ENCODE measurements at regions not wholly inside any gene's neighbourhood (a gene's known extent, or its start where the extent isn't known, plus 50 kb on each side); places are given as distances from the start of the nearest gene placed in this dataset.

DNA sequence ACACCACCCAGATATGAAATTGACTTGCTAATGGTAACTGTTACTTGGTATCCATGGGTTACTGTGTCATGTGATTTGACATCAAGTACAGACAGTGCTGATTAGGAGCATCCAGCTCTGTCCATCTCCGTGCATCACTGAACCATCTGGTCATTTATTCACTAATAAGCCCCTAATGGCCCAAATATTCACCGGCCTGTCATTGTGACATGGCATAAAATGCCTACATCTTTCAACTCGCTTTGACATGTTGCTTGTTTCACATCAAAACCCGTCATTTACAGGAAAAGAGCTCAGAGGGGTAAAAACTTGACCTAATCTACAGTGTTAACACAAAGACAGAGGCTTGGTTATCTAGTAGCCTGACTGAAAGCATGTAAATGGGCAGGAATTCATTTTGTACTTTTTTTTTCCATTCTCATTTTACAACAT, 308.9 kb upstream of the ATP5MC3 start:
- Histone ChIP-seq H3K4me3 (ENCODE audit: low read depth in 1 of 2, low read length in 2 of 2) (no peak overlapping the region), H3K27ac (ENCODE audit: low read length) (no peak overlapping the region), H3K9me3 (ENCODE audit: control insufficient read depth in 1 of 2, low read length in 2 of 2) (peaks cover 0 to 7% of the 10 kb centered on the region in 2 donors), H3K27me3 (ENCODE audit: low read depth, low read length) (no peaks in the 10 kb centered on the region), H3K4me1 (ENCODE audit: control insufficient read depth in 1 of 2, insufficient read depth in 2 of 2, low read length in 2 of 2) (no peaks in the 10 kb centered on the region), H3K36me3 (ENCODE audit: control insufficient read depth in 1 of 2, insufficient read depth in 2 of 2, low read length in 2 of 2) (no peaks in the 10 kb centered on the region)

DNA sequence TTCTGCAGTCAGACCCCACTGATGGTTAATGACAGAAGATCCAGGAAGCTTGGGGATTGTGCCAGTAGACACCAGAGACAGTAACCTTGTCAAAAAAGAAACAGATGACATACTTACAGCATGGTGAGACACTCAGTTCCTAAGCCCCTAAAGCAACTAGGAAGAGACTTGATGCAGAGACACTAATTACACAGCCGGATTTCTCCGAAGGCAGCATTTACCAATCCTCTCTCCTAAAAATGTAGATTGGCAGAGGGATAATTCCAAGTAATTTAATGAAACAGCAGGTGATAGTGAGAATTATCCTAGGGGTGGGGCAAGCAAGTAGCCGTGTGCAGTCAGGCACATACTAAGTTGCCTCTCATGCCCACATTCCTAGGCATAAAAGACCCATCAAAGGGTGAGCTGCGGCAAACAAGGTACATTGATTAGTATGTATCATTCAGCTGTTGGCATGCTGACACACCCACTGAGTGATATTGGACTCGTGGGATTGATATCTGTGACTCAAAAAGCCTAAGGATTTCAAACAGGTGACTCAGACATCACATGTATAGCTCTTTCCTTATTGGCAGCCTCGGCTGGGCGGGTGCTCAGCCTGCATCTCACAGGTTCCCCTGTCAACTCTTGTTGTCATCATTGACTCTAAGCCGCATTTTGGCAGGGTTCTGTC, 296.7 kb upstream of the ATP5MC3 start:
- Histone ChIP-seq H3K27me3 (ENCODE audit: low read depth, low read length) (no peaks in the 10 kb centered on the region), H3K36me3 (ENCODE audit: control insufficient read depth in 1 of 2, insufficient read depth in 2 of 2, low read length in 2 of 2) (no peaks in the 10 kb centered on the region)

DNA sequence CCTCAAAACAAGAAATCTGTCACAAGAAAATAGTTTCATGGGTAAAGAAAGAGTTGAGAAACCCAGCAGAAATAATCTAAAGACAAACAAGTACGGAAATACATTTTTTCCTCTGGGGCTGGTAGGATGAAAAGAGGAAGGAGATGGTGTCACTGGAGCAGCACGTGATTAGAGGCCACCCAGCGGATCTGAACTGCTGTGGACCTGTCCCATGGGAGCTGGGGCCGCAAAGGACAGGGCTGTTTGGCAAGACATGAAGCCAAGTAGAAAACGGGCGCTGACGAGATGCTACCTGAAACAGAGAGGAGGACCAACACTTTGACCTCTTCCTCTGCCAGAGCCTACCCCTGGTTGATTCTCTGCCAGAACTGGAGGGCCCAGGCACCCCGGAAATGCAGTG, 295.4 kb upstream of the ATP5MC3 start:
- Histone ChIP-seq H3K27me3 (ENCODE audit: low read depth, low read length) (no peaks in the 10 kb centered on the region), H3K4me3 (ENCODE audit: low read depth in 1 of 2, low read length in 2 of 2) (no peak overlapping the region), H3K9me3 (ENCODE audit: control insufficient read depth in 1 of 2, low read length in 2 of 2) (no peaks in the 10 kb centered on the region), H3K36me3 (ENCODE audit: control insufficient read depth in 1 of 2, insufficient read depth in 2 of 2, low read length in 2 of 2) (no peaks in the 10 kb centered on the region), H3K27ac (ENCODE audit: low read length) (no peak overlapping the region), H3K4me1 (ENCODE audit: control insufficient read depth in 1 of 2, insufficient read depth in 2 of 2, low read length in 2 of 2) (no peaks in the 10 kb centered on the region)

More for the DNA sequence above, 296.7 kb upstream of the ATP5MC3 start:
- H3K4me1 ChIP-seq (ENCODE audit: control insufficient read depth in 1 of 2, insufficient read depth in 2 of 2, low read length in 2 of 2) = no peaks in the 10 kb centered on the region
- no peak overlapping the region for H3K27ac ChIP-seq (ENCODE audit: low read length)
- no peaks in the 10 kb centered on the region for H3K9me3 ChIP-seq (ENCODE audit: control insufficient read depth in 1 of 2, low read length in 2 of 2)
- no peak overlapping the region for H3K4me3 ChIP-seq (ENCODE audit: low read depth in 1 of 2, low read length in 2 of 2)

DNA sequence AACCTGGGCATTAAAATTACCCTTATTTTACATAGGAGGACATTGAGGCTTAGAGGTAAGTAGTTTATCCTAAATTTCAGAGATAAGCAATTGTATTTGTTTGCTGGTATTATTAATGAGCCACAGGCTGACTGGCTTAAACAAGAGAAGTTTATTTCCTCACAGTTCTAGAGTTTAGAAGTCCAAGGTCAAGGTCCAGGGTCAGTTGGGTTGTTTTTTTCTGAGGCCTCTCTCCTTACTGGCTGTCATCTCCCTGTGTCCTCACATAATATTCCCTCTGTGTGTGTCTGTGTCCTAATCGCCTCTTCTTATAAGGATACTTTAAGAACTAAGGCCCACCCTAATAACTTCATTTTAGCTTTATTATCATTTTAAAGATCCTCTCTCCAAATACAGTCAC, 294.9 kb upstream of the ATP5MC3 start:
- Histone ChIP-seq H3K9me3 (ENCODE audit: control insufficient read depth in 1 of 2, low read length in 2 of 2) (no peaks in the 10 kb centered on the region), H3K27ac (ENCODE audit: low read length) (no peak overlapping the region), H3K4me1 (ENCODE audit: control insufficient read depth in 1 of 2, insufficient read depth in 2 of 2, low read length in 2 of 2) (no peaks in the 10 kb centered on the region), H3K27me3 (ENCODE audit: low read depth, low read length) (no peaks in the 10 kb centered on the region), H3K36me3 (ENCODE audit: control insufficient read depth in 1 of 2, insufficient read depth in 2 of 2, low read length in 2 of 2) (no peaks in the 10 kb centered on the region), H3K4me3 (ENCODE audit: low read depth in 1 of 2, low read length in 2 of 2) (no peak overlapping the region)

DNA sequence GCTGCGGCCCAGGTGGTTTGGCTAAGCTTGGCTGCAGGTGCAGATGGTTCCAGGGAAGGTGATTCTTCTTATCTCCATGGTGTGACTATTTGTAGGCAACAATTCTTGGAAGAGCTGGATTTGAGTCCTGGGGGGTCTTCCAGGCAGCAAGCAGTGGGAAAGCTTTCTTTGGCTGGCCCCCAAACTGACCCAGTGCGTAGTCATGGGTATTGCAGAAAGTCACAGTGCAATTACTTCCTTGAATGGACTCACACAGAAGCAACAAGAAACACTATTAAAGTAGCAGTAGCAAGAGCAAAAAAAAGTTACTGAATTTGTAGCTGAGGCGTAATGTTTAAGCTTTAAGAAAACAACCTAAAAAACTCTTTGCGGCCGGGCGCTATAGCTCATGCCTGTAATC, 293.6 kb upstream of the ATP5MC3 start:
- no peak overlapping the region for H3K27ac ChIP-seq (ENCODE audit: low read length)
- no peaks in the 10 kb centered on the region for H3K4me1 ChIP-seq (ENCODE audit: control insufficient read depth in 1 of 2, insufficient read depth in 2 of 2, low read length in 2 of 2)
- no peaks in the 10 kb centered on the region for H3K27me3 ChIP-seq (ENCODE audit: low read depth, low read length)

DNA sequence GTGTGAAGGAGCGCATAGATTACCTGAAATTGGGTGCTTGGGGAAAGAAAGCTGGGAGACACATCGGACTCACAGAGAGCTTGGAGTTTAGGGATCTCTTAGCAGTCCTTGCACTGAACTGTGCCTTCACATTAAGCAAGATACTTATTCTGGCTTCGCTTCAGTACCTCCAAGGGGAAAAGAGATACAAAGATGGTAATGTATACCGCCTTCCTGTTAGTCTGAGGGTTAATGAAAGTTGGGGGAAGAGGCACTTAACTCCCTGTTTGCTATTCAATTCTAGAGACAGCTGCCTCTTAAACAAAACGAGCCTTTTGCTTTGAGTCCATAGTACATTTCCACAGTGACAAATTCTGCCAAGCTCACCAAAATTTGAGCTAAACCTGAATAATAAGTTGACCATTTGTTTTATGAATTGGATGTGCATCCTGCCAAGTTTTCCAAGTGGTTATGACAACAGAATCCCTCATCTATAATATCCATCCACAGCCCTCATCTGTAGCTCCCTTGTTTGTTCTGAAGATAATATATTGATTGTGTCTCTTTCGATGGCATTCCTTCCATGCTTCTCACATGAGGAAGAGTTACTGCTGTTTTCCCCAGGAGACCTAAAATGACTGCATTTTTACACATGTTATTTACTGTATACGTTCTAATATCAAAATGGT, 287.1 kb upstream of the ATP5MC3 start:
- H3K9me3 ChIP-seq (ENCODE audit: control insufficient read depth in 1 of 2, low read length in 2 of 2) = no peaks in the 10 kb centered on the region
- no peaks in the 10 kb centered on the region for H3K36me3 ChIP-seq (ENCODE audit: control insufficient read depth in 1 of 2, insufficient read depth in 2 of 2, low read length in 2 of 2)
- no peak overlapping the region for H3K4me3 ChIP-seq (ENCODE audit: low read depth in 1 of 2, low read length in 2 of 2)
- no peaks in the 10 kb centered on the region for H3K4me1 ChIP-seq (ENCODE audit: control insufficient read depth in 1 of 2, insufficient read depth in 2 of 2, low read length in 2 of 2)
- H3K27me3 ChIP-seq (ENCODE audit: low read depth, low read length) = no peaks in the 10 kb centered on the region
- no peak overlapping the region for H3K27ac ChIP-seq (ENCODE audit: low read length)

More for the DNA sequence above, 293.6 kb upstream of the ATP5MC3 start:
- H3K9me3 ChIP-seq (ENCODE audit: control insufficient read depth in 1 of 2, low read length in 2 of 2) = no peaks in the 10 kb centered on the region
- H3K4me3 ChIP-seq (ENCODE audit: low read depth in 1 of 2, low read length in 2 of 2) = no peak overlapping the region
- H3K36me3 ChIP-seq (ENCODE audit: control insufficient read depth in 1 of 2, insufficient read depth in 2 of 2, low read length in 2 of 2) = no peaks in the 10 kb centered on the region

DNA sequence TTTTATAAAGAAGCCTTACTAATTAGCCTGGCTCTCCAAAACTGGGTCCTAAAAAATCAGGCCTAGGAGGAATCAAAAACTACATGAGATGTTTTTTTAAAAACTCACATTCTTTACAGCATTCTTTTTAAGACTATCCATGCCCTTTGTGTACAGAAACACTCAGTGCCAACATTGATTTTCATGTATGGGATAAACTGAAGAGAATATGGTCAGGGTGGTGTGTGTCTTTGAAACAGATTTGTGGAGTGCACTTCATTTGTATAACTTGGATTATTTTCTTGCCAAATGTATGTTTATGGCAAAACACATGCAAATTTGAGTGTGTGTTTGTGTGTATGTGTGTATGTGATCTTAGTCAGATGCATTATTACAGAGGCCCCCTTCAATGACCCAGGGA, 283.6 kb upstream of the ATP5MC3 start:
- H3K9me3 ChIP-seq (ENCODE audit: control insufficient read depth in 1 of 2, low read length in 2 of 2) = no peaks in the 10 kb centered on the region
- H3K4me3 ChIP-seq (ENCODE audit: low read depth in 1 of 2, low read length in 2 of 2) = no peak overlapping the region
- no peaks in the 10 kb centered on the region for H3K36me3 ChIP-seq (ENCODE audit: control insufficient read depth in 1 of 2, insufficient read depth in 2 of 2, low read length in 2 of 2)
- no peaks in the 10 kb centered on the region for H3K27me3 ChIP-seq (ENCODE audit: low read depth, low read length)
- no peak overlapping the region for H3K27ac ChIP-seq (ENCODE audit: low read length)
- no peaks in the 10 kb centered on the region for H3K4me1 ChIP-seq (ENCODE audit: control insufficient read depth in 1 of 2, insufficient read depth in 2 of 2, low read length in 2 of 2)

DNA sequence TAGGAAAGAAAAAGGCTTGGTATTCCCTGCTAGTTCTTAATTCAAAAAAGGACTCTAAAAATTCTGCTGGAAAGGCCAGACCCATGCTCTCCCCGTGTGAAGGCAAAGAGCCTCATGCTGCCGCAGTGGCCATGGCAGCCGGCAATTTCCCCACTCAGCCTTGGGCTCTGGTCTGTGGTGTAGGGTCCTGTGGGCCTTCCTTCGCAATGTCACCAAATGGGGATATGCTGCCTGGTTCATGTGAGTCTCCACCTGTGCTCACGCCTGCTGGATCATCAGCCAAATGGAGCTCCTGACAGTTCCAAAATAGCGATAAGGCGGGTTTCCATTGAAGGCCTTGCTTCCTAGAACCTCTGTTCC, 282.8 kb upstream of the ATP5MC3 start:
- Histone ChIP-seq H3K4me1 (ENCODE audit: control insufficient read depth in 1 of 2, insufficient read depth in 2 of 2, low read length in 2 of 2) (no peaks in the 10 kb centered on the region), H3K36me3 (ENCODE audit: control insufficient read depth in 1 of 2, insufficient read depth in 2 of 2, low read length in 2 of 2) (no peaks in the 10 kb centered on the region), H3K9me3 (ENCODE audit: control insufficient read depth in 1 of 2, low read length in 2 of 2) (no peaks in the 10 kb centered on the region), H3K27me3 (ENCODE audit: low read depth, low read length) (no peaks in the 10 kb centered on the region), H3K4me3 (ENCODE audit: low read depth in 1 of 2, low read length in 2 of 2) (no peak overlapping the region), H3K27ac (ENCODE audit: low read length) (no peak overlapping the region)

DNA sequence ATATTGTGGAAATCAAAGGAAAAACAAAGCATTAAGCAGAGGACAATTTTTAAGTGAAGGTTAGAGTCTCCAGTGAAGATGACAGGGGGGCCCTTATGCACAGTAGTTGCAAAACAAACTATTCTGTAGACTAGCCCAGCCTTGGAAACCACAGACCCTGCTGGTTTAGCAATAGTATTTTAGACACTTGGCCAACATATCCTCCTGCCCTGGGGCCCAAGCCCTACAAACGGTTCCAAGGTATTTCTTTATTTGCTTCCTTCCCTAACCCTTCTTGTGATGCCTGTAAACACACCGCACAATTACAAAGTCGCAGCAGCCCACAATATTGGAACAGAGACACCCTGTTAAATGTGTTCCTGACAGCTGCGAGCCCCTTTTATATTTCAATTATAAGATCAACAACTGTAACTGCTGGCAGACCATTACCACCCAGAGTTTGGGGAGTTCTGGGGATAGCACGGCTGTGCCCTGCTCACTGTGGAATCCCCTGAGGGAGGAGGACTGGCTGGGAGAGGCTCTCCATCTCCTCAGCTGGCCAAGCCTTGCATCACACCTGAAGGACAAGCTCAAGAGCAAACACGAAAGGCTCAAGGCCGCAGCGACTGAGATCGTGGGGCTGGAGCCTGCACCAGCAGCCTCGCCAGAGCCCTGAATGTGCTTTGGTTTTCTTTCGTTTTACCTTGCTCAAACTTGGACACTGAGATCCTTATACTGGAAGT, 282.2 kb upstream of the ATP5MC3 start:
- Histone ChIP-seq H3K4me1 (ENCODE audit: control insufficient read depth in 1 of 2, insufficient read depth in 2 of 2, low read length in 2 of 2) (no peaks in the 10 kb centered on the region), H3K27me3 (ENCODE audit: low read depth, low read length) (no peaks in the 10 kb centered on the region), H3K9me3 (ENCODE audit: control insufficient read depth in 1 of 2, low read length in 2 of 2) (no peaks in the 10 kb centered on the region), H3K36me3 (ENCODE audit: control insufficient read depth in 1 of 2, insufficient read depth in 2 of 2, low read length in 2 of 2) (no peaks in the 10 kb centered on the region), H3K4me3 (ENCODE audit: low read depth in 1 of 2, low read length in 2 of 2) (no peak overlapping the region), H3K27ac (ENCODE audit: low read length) (no peak overlapping the region)

DNA sequence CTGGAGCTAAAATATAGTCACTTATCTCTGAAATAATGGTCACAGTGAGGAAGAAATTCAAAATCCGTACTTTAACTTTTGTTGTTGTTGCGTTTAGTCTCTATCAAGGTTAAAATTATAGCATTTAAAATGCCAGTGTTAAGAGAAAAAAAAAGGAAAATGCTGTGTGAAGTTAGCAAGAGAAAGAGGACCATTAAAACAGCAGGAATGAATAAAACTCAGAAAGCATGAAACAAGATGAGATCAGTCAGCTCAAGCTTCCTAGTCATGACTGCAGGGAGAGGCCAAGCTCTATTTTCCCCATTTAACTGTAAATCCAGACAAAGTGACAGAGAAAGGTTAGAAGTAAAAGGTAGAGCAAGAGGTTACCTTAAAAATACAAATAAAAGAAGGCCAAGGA, 281.7 kb upstream of the ATP5MC3 start:
- H3K27me3 ChIP-seq (ENCODE audit: low read depth, low read length) = no peaks in the 10 kb centered on the region

DNA sequence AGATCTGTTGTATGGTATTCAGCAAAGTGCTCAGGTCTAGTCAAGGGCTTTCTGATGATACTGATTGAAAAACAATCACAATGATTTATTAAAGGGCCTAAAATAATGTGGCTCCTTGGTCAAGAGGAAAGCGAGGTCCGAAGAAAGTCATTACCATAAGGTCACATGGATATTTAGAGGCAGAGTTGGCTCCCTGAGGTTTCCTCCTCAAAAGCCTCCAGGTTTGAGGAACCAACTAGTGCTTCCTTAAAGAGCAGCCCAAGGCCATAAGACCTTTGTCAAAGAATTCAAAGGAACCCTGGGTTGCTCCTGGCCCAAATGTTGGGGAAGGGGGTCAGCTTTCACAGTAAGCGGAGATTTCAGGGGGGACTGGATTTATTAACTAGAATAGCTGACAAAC, 280.7 kb upstream of the ATP5MC3 start:
- Histone ChIP-seq H3K36me3 (ENCODE audit: control insufficient read depth in 1 of 2, insufficient read depth in 2 of 2, low read length in 2 of 2) (no peaks in the 10 kb centered on the region), H3K9me3 (ENCODE audit: control insufficient read depth in 1 of 2, low read length in 2 of 2) (no peaks in the 10 kb centered on the region), H3K4me1 (ENCODE audit: control insufficient read depth in 1 of 2, insufficient read depth in 2 of 2, low read length in 2 of 2) (no peaks in the 10 kb centered on the region), H3K27me3 (ENCODE audit: low read depth, low read length) (no peaks in the 10 kb centered on the region), H3K27ac (ENCODE audit: low read length) (no peak overlapping the region), H3K4me3 (ENCODE audit: low read depth in 1 of 2, low read length in 2 of 2) (no peak overlapping the region)

More for the DNA sequence above, 281.7 kb upstream of the ATP5MC3 start:
- H3K9me3 ChIP-seq (ENCODE audit: control insufficient read depth in 1 of 2, low read length in 2 of 2) = no peaks in the 10 kb centered on the region
- no peak overlapping the region for H3K4me3 ChIP-seq (ENCODE audit: low read depth in 1 of 2, low read length in 2 of 2)
- no peaks in the 10 kb centered on the region for H3K4me1 ChIP-seq (ENCODE audit: control insufficient read depth in 1 of 2, insufficient read depth in 2 of 2, low read length in 2 of 2)
- no peak overlapping the region for H3K27ac ChIP-seq (ENCODE audit: low read length)
- H3K36me3 ChIP-seq (ENCODE audit: control insufficient read depth in 1 of 2, insufficient read depth in 2 of 2, low read length in 2 of 2) = no peaks in the 10 kb centered on the region

Measured in muscle layer of duodenum (tissue), 2 donors.